ENCODE measurements at regions not wholly inside any gene's neighbourhood (a gene's known extent, or its start where the extent isn't known, plus 50 kb on each side); places are given as distances from the start of the nearest gene placed in this dataset.

DNA sequence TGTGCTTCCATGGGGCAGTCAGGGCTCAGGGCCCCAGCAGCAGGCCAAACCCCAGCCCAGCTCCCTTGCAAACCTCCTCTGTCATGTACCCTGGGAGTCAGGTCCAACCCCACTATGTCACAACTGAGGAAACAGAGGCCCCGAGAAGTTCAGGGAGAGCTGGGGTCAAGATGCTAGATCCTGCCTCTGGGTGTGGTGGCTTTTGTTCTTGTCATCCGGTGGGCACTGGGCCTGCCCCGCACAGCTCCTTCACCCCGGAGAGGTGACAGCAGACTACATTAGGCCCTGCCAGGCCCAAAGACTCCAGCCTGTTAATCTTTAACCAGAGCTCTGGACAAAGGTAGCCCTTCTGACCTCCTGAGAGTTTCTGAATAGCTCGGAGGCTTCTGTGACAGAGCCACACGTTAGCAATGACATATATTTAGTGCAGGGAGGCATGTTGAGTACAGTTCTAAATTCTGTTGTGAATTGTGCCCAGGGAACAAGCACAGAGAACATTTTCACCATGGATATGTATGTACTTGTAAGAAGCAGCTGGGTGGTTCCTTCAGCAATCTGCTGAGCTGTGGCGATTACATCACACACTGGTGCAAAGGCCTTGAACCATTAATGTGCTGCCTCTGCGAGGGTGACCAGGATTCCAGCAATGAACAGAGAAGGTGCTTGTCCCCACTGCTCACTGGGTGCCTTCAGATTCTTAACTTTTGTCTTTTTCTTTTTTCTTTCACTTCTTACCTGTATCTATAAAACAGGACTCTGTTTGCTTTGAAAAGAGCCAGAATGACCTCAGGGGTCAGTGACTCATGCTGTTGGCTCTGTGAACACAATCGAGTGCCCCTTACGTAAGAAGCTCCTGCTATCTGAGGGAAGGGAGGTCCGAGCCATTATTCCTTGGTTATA, 102.8 kb downstream of the RHOU start:
- TF ChIP-seq, protein P1, sequence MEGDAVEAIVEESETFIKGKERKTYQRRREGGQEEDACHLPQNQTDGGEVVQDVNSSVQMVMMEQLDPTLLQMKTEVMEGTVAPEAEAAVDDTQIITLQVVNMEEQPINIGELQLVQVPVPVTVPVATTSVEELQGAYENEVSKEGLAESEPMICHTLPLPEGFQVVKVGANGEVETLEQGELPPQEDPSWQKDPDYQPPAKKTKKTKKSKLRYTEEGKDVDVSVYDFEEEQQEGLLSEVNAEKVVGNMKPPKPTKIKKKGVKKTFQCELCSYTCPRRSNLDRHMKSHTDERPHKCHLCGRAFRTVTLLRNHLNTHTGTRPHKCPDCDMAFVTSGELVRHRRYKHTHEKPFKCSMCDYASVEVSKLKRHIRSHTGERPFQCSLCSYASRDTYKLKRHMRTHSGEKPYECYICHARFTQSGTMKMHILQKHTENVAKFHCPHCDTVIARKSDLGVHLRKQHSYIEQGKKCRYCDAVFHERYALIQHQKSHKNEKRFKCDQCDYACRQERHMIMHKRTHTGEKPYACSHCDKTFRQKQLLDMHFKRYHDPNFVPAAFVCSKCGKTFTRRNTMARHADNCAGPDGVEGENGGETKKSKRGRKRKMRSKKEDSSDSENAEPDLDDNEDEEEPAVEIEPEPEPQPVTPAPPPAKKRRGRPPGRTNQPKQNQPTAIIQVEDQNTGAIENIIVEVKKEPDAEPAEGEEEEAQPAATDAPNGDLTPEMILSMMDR (IDR thresholded peaks at IDR 0.05; ENCODE audit: low read length, missing control alignments): no peak
- no peak overlapping the region for H3K4me3 ChIP-seq (replicated peaks; ENCODE audit: low read depth, low read length)
- peak; percentile 97 for DNase-seq (ENCODE audit: low read depth)

DNA sequence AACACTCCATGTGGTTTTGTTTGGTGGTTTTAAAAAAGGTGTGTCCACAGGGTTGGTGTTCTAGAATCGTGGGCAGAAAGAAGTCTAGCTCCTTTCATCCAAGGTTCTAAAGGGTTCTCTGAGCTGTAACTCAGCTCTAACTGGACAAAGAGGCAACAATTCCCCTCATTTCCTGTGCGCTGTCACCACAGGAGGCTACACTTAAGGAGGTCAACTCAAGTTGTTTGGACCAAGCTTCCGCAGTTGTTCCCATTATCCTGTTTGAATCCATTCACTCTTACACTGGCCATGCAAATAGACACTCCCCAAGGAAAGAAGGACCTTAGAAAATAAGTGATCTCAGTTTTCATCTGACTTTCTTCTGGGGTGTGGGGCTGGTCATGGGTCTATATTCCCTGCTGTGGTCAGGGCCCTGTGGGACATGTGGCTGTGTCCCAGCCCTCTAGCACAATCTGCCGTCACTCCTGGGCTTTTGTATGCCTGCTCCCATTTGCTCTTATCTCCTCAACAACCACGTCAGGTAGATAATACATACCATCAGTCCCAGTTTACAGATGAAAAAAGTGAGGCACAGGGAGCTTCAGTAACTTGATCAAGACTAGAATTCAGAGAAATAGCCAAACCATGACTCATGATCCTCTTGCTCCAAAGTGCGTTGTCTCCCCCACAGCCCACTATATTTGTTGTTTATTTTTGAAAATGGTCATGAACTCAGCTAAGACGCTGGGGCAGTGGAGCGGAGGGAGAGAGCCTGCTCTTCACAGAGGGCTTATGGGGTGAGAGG, 103.6 kb downstream of the RHOU start:
- H3K4me3 ChIP-seq (replicated peaks; ENCODE audit: low read depth, low read length): no peak overlapping the region
- TF ChIP-seq, protein P1 (IDR thresholded peaks at IDR 0.05; ENCODE audit: low read length, missing control alignments): no peak
- DNase-seq (ENCODE audit: low read depth): peak; percentile 47

DNA sequence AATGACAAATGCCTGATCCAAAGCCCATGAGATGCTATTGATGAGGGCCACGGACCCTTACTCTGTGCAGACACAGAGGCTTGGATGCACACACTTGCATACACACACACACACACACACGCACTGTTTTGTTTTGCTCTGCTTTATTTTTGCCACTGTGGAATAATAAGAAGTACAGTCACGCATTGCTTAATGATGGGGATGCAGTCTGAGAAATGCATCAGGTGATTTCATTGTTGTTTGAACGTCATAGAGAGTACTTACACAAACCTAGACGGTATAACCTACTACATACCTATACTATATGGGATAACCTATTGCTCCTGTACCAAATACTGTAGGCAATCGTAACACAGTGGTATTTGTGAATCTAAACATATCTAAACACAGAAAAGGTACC, 104.4 kb downstream of the RHOU start:
- DNase-seq (ENCODE audit: low read depth): no peak
- H3K4me3 ChIP-seq (replicated peaks; ENCODE audit: low read depth, low read length): no peak overlapping the region
- TF ChIP-seq, protein P1 (IDR thresholded peaks at IDR 0.05; ENCODE audit: low read length, missing control alignments): no peak

DNA sequence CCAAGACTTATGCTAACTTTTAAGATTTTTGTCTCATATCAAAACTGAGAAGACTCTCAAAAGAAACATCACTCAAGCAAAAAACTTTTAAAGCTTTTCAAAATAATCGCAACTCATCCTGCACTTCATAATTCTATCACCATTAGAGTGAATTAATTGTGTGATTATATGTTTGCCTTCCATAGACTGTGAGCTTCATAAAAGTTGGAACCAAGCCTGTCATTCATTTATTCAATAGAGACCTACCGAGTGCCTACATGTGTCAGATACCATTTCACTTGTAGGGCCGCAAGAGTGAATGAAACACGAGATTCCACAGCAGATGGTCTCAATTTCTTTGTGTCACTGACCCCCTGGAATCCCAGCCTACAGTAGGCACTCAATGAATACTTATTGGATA, 106.4 kb downstream of the RHOU start:
- TF ChIP-seq, protein P1 (IDR thresholded peaks at IDR 0.05; ENCODE audit: low read length, missing control alignments): no peak
- no peak overlapping the region for H3K4me3 ChIP-seq (replicated peaks; ENCODE audit: low read depth, low read length)
- DNase-seq (ENCODE audit: low read depth): no peak

- TF ChIP-seq, protein P1 (IDR thresholded peaks at IDR 0.05; ENCODE audit: low read length, missing control alignments): no peak
- H3K4me3 ChIP-seq (replicated peaks; ENCODE audit: low read depth, low read length): no peak overlapping the region
- peak; percentile 84 for DNase-seq (ENCODE audit: low read depth)
Measured at GRCh38 chr1:228842094-228842775, 107.0 kb downstream of the RHOU start.

DNA sequence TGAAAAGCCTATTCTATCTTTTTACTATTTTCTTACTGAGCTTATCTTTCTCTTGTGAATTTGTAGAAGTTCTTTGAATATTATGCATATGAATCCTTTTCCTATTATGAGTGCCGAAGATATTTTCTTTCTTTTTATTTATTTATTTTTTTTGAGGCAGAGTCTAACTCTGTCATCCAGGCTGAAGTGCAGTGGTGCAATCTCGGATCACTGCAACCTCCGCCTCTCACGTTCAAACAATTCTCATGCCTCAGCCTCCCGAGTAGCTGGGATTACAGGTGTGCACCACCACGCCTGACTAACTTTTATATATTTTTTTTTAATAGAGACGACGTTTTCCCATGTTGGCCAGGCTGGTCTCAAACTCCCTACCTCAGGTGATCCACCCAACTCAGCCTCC, 109.8 kb downstream of the RHOU start:
- H3K4me3 ChIP-seq (replicated peaks; ENCODE audit: low read depth, low read length): no peak overlapping the region
- TF ChIP-seq, protein P1 (IDR thresholded peaks at IDR 0.05; ENCODE audit: low read length, missing control alignments): no peak
- DNase-seq (ENCODE audit: low read depth): no peak
